ENCODE measurements at regions not wholly inside any gene's neighbourhood (a gene's known extent, or its start where the extent isn't known, plus 50 kb on each side); places are given as distances from the start of the nearest gene placed in this dataset.
"Not testable (repeated sequence)": the region's sequence is repeated elsewhere in the genome, so short reads cannot be mapped to it uniquely, and the experiment has no call there.

GRCh38 chr2:87438780-87439454 is 309.0 kb upstream of the PLGLB2 start:
- DNase-seq; ATAC-seq; intact Hi-C loops (cut with micrococcal nuclease): not testable (repeated sequence)

- DNase-seq; ATAC-seq; intact Hi-C loops (cut with micrococcal nuclease): not testable (repeated sequence)
These were observed 308.2 kb upstream of the PLGLB2 start for GRCh38 chr2:87439617-87440204.

GRCh38 chr2:87440650-87441049 is 307.2 kb upstream of the PLGLB2 start:
- ATAC-seq; DNase-seq; intact Hi-C loops (cut with micrococcal nuclease): not testable (repeated sequence)

GRCh38 chr2:87441375-87441774 is 306.5 kb upstream of the PLGLB2 start:
- intact Hi-C loops (cut with micrococcal nuclease); ATAC-seq: not testable (repeated sequence)

GRCh38 chr2:87442983-87443577 is 304.8 kb upstream of the PLGLB2 start:
- DNase-seq; ATAC-seq; intact Hi-C loops (cut with micrococcal nuclease): not testable (repeated sequence)

More at GRCh38 chr2:87441375-87441774, 306.5 kb upstream of the PLGLB2 start:
- not testable (repeated sequence) for DNase-seq

GRCh38 chr2:87444951-87445350 is 302.9 kb upstream of the PLGLB2 start:
- DNase-seq; intact Hi-C loops (cut with micrococcal nuclease); ATAC-seq: not testable (repeated sequence)

- ATAC-seq; DNase-seq; intact Hi-C loops (cut with micrococcal nuclease): not testable (repeated sequence)
These were observed 302.1 kb upstream of the PLGLB2 start for GRCh38 chr2:87445613-87446312.

- DNase-seq; ATAC-seq; intact Hi-C loops (cut with micrococcal nuclease): not testable (repeated sequence)
These were observed 301.6 kb upstream of the PLGLB2 start for GRCh38 chr2:87446313-87446696.

- DNase-seq; intact Hi-C loops (cut with micrococcal nuclease); ATAC-seq: not testable (repeated sequence)
These were observed 298.4 kb upstream of the PLGLB2 start for GRCh38 chr2:87449462-87449980.

GRCh38 chr2:87452193-87452592 is 295.7 kb upstream of the PLGLB2 start:
- DNase-seq; intact Hi-C loops (cut with micrococcal nuclease); ATAC-seq: not testable (repeated sequence)

- intact Hi-C loops (cut with micrococcal nuclease) = not testable (repeated sequence)
- peak; percentile 62 for DNase-seq
These were observed 295.0 kb upstream of the PLGLB2 start for GRCh38 chr2:87452861-87453260.

GRCh38 chr2:87453965-87454364 is 293.9 kb upstream of the PLGLB2 start:
- DNase-seq; intact Hi-C loops (cut with micrococcal nuclease): not testable (repeated sequence)
- ATAC-seq = peak; percentile 44

More at GRCh38 chr2:87452861-87453260, 295.0 kb upstream of the PLGLB2 start:
- not testable (repeated sequence) for ATAC-seq

- DNase-seq; intact Hi-C loops (cut with micrococcal nuclease): not testable (repeated sequence)
- ATAC-seq = peak; percentile 20
These were observed 293.5 kb upstream of the PLGLB2 start for GRCh38 chr2:87454421-87454820.

- intact Hi-C loops (cut with micrococcal nuclease); DNase-seq: not testable (repeated sequence)
- ATAC-seq = peak; percentile 86
These were observed 292.6 kb upstream of the PLGLB2 start for GRCh38 chr2:87455209-87455853.

- DNase-seq = not testable (repeated sequence)
These were observed 292.0 kb upstream of the PLGLB2 start for GRCh38 chr2:87455854-87456249.

GRCh38 chr2:87456477-87457128 is 291.3 kb upstream of the PLGLB2 start:
- peak; percentile 53 for ATAC-seq
- intact Hi-C loops (cut with micrococcal nuclease); DNase-seq: not testable (repeated sequence)

More at GRCh38 chr2:87455854-87456249, 292.0 kb upstream of the PLGLB2 start:
- intact Hi-C loops (cut with micrococcal nuclease) = not testable (repeated sequence)
- peak; percentile 47 for ATAC-seq

GRCh38 chr2:87457129-87457499 is 290.8 kb upstream of the PLGLB2 start:
- DNase-seq; intact Hi-C loops (cut with micrococcal nuclease): not testable (repeated sequence)
- peak; percentile 6 for ATAC-seq

GRCh38 chr2:87458938-87459337 is 288.9 kb upstream of the PLGLB2 start:
- peak; percentile 43 for ATAC-seq
- DNase-seq; intact Hi-C loops (cut with micrococcal nuclease): not testable (repeated sequence)

All from left ventricle myocardium superior (tissue), 1 donor.